OCI-LY1 (cell line): ENCODE measurements at regions not wholly inside any gene's neighbourhood (a gene's known extent, or its start where the extent isn't known, plus 50 kb on each side); places are given as distances from the start of the nearest gene placed in this dataset.

Experiments
- H2AFZ ChIP-seq: fragments of 200-600 bp; sonication (generic), shearing (Covaris generic); 2 replicates; pipeline ENCODE4 v1.6.0; 2014; ENCODE audit warnings: antibody characterized with exemption, mild to moderate bottlenecking, low read length
- H3F3A ChIP-seq: fragments of 200-600 bp; sonication (generic), shearing (Covaris generic); 2 replicates; pipeline ENCODE4 v1.6.0; 2014; ENCODE audit warnings: mild to moderate bottlenecking, antibody characterized with exemption, low read length, moderate library complexity; ENCODE audit not compliant: insufficient read depth
- H3K27ac ChIP-seq: fragments of 200-600 bp; sonication (generic); 2 replicates; pipeline ENCODE4 v1.5.1; 2014; ENCODE audit warnings: low read length, mixed run types, mild to moderate bottlenecking, low read depth; ENCODE audit not compliant: poor library complexity, severe bottlenecking
- H3K27me3 ChIP-seq: fragments of 200-600 bp; sonication (generic); 2 replicates; pipeline ENCODE4 v1.6.0; 2014; ENCODE audit warnings: antibody characterized with exemption, mild to moderate bottlenecking, low read length, moderate library complexity; ENCODE audit not compliant: insufficient read depth
- H3K36me3 ChIP-seq: fragments of 200-600 bp; sonication (generic); 2 replicates; pipeline ENCODE4 v1.6.1; 2014; ENCODE audit warnings: mild to moderate bottlenecking, antibody characterized with exemption, low read length, moderate library complexity, mixed read lengths; ENCODE audit not compliant: insufficient read depth
- H3K4me1 ChIP-seq: fragments of 200-600 bp; sonication (generic); 2 replicates; pipeline ENCODE4 v1.5.1; 2014; ENCODE audit warnings: mild to moderate bottlenecking, low read length, moderate library complexity; ENCODE audit not compliant: insufficient read depth, severe bottlenecking
- H3K4me2 ChIP-seq: fragments of 200-600 bp; sonication (generic), shearing (Covaris generic); 2 replicates; pipeline ENCODE4 v1.6.1; 2014; ENCODE audit warnings: low read length
- H3K4me3 ChIP-seq: fragments of 200-600 bp; sonication (generic); 2 replicates; pipeline ENCODE4 v1.5.1; 2014; ENCODE audit warnings: low read length, low read depth, mild to moderate bottlenecking, mixed read lengths; ENCODE audit not compliant: poor library complexity, severe bottlenecking
- H3K79me2 ChIP-seq: fragments of 200-600 bp; shearing (Covaris generic); 2 replicates; pipeline ENCODE4 v1.6.1; 2016; ENCODE audit warnings: mixed run types, low read length, mixed read lengths; ENCODE audit not compliant: insufficient read depth
- H3K9ac ChIP-seq: fragments of 200-600 bp; sonication (generic), shearing (Covaris generic); 2 replicates; pipeline ENCODE4 v1.6.1; 2014; ENCODE audit warnings: mild to moderate bottlenecking, low read length, mixed read lengths
- H3K9me2 ChIP-seq: fragments of 200-600 bp; sonication (generic), shearing (Covaris generic); 2 replicates; pipeline ENCODE4 v1.6.1; 2014; ENCODE audit warnings: low read depth, mild to moderate bottlenecking, low read length, mixed read lengths
- H3K9me3 ChIP-seq: fragments of 200-600 bp; shearing (Covaris generic); 2 replicates; pipeline ENCODE4 v1.6.1; 2014; ENCODE audit warnings: low read length, mixed read lengths
- H4K20me1 ChIP-seq: fragments of 200-600 bp; sonication (generic), shearing (Covaris generic); 2 replicates; pipeline ENCODE4 v1.6.0; 2016; ENCODE audit warnings: mild to moderate bottlenecking, low read length; ENCODE audit not compliant: insufficient read depth
- CTCF ChIP-seq: fragments of 200-600 bp; sonication (generic), shearing (Covaris generic); IDR thresholded peaks from 2 replicates; pipeline ENCODE4 v1.5.1; 2017; ENCODE audit warnings: mild to moderate bottlenecking, antibody characterized with exemption, low read length, moderate library complexity, mixed read lengths
- EZH2 ChIP-seq: fragments of 200-600 bp; sonication (generic), shearing (Covaris generic); IDR thresholded peaks from 2 replicates; pipeline ENCODE4 v1.8.0; 2017; ENCODE audit warnings: borderline replicate concordance, mixed run types, mild to moderate bottlenecking, antibody characterized with exemption, low read length, moderate library complexity, mixed read lengths

GRCh38 chr17:65447823-65448222, 113.6 kb downstream of the AXIN2 start:
- no peaks in the 10 kb centered on the region for H3K4me1 ChIP-seq
- H3K4me2 ChIP-seq = no peak overlapping the region
- no peaks in the 10 kb centered on the region for H3K9me3 ChIP-seq
- no peak overlapping the region for H3K4me3 ChIP-seq
- H3K27ac ChIP-seq = no peak overlapping the region
- TF ChIP-seq CTCF (no peak), EZH2 (no peak)
- H3K9ac ChIP-seq = no peak overlapping the region
- no peaks in the 10 kb centered on the region for H3K27me3 ChIP-seq
- H3F3A ChIP-seq = no peaks in the 10 kb centered on the region
- no peaks in the 10 kb centered on the region for H3K9me2 ChIP-seq
- no peak overlapping the region for H2AFZ ChIP-seq
- no peaks in the 10 kb centered on the region for H4K20me1 ChIP-seq
- H3K36me3 ChIP-seq = no peaks in the 10 kb centered on the region
- no peaks in the 10 kb centered on the region for H3K79me2 ChIP-seq

GRCh38 chr17:65446838-65447526, 114.5 kb downstream of the AXIN2 start:
- TF ChIP-seq EZH2 (no peak), CTCF (no peak)
- Histone ChIP-seq H3K4me3 (no peak overlapping the region), H3K4me2 (no peak overlapping the region), H3K9me3 (no peaks in the 10 kb centered on the region), H4K20me1 (no peaks in the 10 kb centered on the region), H2AFZ (no peak overlapping the region), H3K27ac (no peak overlapping the region), H3K9ac (no peak overlapping the region), H3K9me2 (no peaks in the 10 kb centered on the region), H3F3A (no peaks in the 10 kb centered on the region), H3K4me1 (no peaks in the 10 kb centered on the region), H3K36me3 (no peaks in the 10 kb centered on the region), H3K79me2 (no peaks in the 10 kb centered on the region), H3K27me3 (no peaks in the 10 kb centered on the region)

- TF ChIP-seq EZH2 = no peak
- no peak for TF ChIP-seq CTCF
- no peak overlapping the region for H3K27ac ChIP-seq
- no peaks in the 10 kb centered on the region for H3K27me3 ChIP-seq
- no peaks in the 10 kb centered on the region for H3K79me2 ChIP-seq
- no peaks in the 10 kb centered on the region for H4K20me1 ChIP-seq
- no peaks in the 10 kb centered on the region for H3K36me3 ChIP-seq
- H3K4me3 ChIP-seq = no peak overlapping the region
- H2AFZ ChIP-seq = no peak overlapping the region
- no peak overlapping the region for H3K9ac ChIP-seq
- no peaks in the 10 kb centered on the region for H3F3A ChIP-seq
- H3K4me2 ChIP-seq = no peak overlapping the region
- H3K4me1 ChIP-seq = no peaks in the 10 kb centered on the region
- H3K9me2 ChIP-seq = no peaks in the 10 kb centered on the region
- H3K9me3 ChIP-seq = no peaks in the 10 kb centered on the region
Measured at GRCh38 chr17:65446043-65446442, 115.4 kb downstream of the AXIN2 start.
